Vagina (tissue), 2 donors: ENCODE measurements at regions not wholly inside any gene's neighbourhood (a gene's known extent, or its start where the extent isn't known, plus 50 kb on each side); places are given as distances from the start of the nearest gene placed in this dataset.

Source experiments
- POLR2A ChIP-seq, 2 donors: fragments of 450-650 bp; IDR thresholded peaks; one replicate each; pipeline ENCODE4 v1.6.1; 2017; ENCODE audit warnings: antibody characterized with exemption in 2 of 2, mild to moderate bottlenecking in 2 of 2, moderate library complexity in 2 of 2
- TF ChIP-seq, protein P1 (sequence below), 3 experiments: fragments of 450-650 bp in 2 of 3; fragments of 200-600 bp in 1 of 3; sonication (generic) in 1 of 3; IDR thresholded peaks; one replicate each; pipeline ENCODE4 v1.5.1; 2017 to 2019; ENCODE audit warnings: antibody characterized with exemption in 3 of 3, mild to moderate bottlenecking in 2 of 3, moderate library complexity in 2 of 3

DNA sequence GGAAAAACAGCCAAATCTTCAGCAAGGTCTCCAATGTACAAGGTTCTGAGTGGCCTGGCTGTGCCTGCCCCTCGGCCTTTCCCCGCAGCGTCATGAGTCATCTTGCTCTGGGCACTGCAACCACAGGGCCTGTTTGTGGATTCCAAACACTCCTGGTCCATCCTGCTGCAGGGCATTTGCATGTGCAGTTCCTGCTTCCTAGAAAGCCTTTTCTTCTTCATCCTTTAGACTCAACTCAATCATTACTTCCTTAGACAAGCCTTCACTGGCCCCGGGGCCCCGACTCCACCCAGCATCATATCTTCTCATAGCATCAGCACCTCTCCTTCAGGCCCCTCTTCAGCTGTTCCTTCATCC lies 101.8 kb upstream of the EGLN3 start:
- TF ChIP-seq, protein P1, sequence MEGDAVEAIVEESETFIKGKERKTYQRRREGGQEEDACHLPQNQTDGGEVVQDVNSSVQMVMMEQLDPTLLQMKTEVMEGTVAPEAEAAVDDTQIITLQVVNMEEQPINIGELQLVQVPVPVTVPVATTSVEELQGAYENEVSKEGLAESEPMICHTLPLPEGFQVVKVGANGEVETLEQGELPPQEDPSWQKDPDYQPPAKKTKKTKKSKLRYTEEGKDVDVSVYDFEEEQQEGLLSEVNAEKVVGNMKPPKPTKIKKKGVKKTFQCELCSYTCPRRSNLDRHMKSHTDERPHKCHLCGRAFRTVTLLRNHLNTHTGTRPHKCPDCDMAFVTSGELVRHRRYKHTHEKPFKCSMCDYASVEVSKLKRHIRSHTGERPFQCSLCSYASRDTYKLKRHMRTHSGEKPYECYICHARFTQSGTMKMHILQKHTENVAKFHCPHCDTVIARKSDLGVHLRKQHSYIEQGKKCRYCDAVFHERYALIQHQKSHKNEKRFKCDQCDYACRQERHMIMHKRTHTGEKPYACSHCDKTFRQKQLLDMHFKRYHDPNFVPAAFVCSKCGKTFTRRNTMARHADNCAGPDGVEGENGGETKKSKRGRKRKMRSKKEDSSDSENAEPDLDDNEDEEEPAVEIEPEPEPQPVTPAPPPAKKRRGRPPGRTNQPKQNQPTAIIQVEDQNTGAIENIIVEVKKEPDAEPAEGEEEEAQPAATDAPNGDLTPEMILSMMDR (IDR thresholded peaks at IDR 0.05), result no peak
- no peak for TF ChIP-seq POLR2A (IDR thresholded peaks at IDR 0.05)
